ENCODE measurements at regions not wholly inside any gene's neighbourhood (a gene's known extent, or its start where the extent isn't known, plus 50 kb on each side); places are given as distances from the start of the nearest gene placed in this dataset.

DNA sequence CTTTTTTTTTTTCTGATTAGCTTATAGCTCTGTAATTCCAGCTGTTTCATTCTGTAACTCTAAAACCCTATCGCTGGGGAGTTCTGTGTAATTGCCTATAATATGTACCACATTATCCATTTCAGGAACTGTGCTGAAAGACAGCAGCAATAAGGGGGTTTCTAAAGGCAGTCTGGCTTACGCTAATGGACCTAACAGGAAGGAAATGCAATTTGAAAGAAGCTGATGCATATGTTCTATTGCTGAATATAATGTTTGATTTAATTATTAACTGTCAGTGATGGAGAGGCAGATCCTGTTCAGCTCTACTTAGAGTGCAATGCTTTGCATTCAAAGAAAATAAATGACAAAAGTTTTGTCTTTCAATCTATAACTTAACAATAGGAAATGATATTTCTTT lies 209.4 kb upstream of the SNX7 start:
- TF ChIP-seq NFIC (IDR thresholded peaks at IDR 0.05) = no peak
- no peak for TF ChIP-seq RAD21 (IDR thresholded peaks at IDR 0.05; ENCODE audit: low read depth)
- TF ChIP-seq CREB1 (IDR thresholded peaks at IDR 0.05; ENCODE audit: low read depth) = no peak
- TF ChIP-seq, protein P1, sequence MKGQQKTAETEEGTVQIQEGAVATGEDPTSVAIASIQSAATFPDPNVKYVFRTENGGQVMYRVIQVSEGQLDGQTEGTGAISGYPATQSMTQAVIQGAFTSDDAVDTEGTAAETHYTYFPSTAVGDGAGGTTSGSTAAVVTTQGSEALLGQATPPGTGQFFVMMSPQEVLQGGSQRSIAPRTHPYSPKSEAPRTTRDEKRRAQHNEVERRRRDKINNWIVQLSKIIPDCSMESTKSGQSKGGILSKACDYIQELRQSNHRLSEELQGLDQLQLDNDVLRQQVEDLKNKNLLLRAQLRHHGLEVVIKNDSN (IDR thresholded peaks at IDR 0.05) = no peak
- no peak for TF ChIP-seq YY1 (IDR thresholded peaks at IDR 0.05; ENCODE audit: low read depth)
- no peak for TF ChIP-seq FOXM1 (IDR thresholded peaks at IDR 0.05; ENCODE audit: borderline replicate concordance, low read depth)
- TF ChIP-seq TAF1 (IDR thresholded peaks at IDR 0.05; ENCODE audit: low read depth) = no peak

DNA sequence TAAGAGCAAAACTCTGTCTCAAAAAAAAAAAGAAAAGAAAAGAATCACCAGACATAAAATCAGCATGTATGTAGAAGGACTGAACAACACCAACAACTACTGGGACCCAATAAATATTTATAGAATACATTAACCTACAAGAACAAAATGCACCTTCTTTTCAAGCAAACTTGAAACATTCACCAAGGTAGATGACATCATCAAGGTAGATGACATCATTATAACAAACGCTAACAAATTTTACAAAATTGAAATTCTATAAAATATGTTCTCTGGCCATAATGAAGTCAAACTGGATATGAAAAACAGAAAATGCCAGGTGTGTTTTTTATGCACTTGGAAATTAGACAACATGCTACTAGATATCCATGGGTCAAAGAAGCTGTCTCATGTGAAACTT lies 220.2 kb upstream of the SNX7 start:
- no peak for TF ChIP-seq YY1 (IDR thresholded peaks at IDR 0.05; ENCODE audit: low read depth)
- TF ChIP-seq CEBPB (IDR thresholded peaks at IDR 0.05) = no peak
- TF ChIP-seq, protein P2, sequence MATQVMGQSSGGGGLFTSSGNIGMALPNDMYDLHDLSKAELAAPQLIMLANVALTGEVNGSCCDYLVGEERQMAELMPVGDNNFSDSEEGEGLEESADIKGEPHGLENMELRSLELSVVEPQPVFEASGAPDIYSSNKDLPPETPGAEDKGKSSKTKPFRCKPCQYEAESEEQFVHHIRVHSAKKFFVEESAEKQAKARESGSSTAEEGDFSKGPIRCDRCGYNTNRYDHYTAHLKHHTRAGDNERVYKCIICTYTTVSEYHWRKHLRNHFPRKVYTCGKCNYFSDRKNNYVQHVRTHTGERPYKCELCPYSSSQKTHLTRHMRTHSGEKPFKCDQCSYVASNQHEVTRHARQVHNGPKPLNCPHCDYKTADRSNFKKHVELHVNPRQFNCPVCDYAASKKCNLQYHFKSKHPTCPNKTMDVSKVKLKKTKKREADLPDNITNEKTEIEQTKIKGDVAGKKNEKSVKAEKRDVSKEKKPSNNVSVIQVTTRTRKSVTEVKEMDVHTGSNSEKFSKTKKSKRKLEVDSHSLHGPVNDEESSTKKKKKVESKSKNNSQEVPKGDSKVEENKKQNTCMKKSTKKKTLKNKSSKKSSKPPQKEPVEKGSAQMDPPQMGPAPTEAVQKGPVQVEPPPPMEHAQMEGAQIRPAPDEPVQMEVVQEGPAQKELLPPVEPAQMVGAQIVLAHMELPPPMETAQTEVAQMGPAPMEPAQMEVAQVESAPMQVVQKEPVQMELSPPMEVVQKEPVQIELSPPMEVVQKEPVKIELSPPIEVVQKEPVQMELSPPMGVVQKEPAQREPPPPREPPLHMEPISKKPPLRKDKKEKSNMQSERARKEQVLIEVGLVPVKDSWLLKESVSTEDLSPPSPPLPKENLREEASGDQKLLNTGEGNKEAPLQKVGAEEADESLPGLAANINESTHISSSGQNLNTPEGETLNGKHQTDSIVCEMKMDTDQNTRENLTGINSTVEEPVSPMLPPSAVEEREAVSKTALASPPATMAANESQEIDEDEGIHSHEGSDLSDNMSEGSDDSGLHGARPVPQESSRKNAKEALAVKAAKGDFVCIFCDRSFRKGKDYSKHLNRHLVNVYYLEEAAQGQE (IDR thresholded peaks at IDR 0.05; ENCODE audit: low read depth) = no peak

GRCh38 chr1:98439471-98439870 lies 222.1 kb upstream of the SNX7 start:
- TF ChIP-seq EP300 (IDR thresholded peaks at IDR 0.05; ENCODE audit: borderline replicate concordance) (no peak), TAF1 (IDR thresholded peaks at IDR 0.05; ENCODE audit: low read depth) (no peak), EGR1 (IDR thresholded peaks at IDR 0.05) (no peak)
- TF ChIP-seq, protein P2 (IDR thresholded peaks at IDR 0.05; ENCODE audit: low read depth) = no peak

DNA sequence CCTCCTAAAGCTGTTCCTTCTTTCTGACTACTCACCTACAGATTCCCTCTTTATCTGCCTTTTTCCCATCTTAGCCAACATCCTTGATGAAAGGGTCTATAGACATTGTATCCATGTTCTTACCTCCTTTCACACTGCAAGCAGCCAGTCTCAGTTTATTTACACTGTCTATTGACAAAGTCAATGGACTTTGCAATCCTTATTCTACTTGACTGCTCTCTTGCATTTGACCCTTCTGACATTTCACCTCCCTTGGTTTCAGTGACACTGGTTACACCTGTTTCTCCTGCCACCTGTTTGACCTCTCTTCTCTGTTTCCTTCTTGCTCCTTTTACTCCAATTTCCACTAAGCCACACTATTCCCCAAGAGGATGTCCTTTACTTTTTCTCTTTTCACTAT lies 224.0 kb upstream of the SNX7 start:
- TF ChIP-seq ZBTB7A (IDR thresholded peaks at IDR 0.05; ENCODE audit: low read depth) (no peak), RAD21 (IDR thresholded peaks at IDR 0.05; ENCODE audit: low read depth) (no peak), EP300 (IDR thresholded peaks at IDR 0.05; ENCODE audit: borderline replicate concordance) (no peak)

DNA sequence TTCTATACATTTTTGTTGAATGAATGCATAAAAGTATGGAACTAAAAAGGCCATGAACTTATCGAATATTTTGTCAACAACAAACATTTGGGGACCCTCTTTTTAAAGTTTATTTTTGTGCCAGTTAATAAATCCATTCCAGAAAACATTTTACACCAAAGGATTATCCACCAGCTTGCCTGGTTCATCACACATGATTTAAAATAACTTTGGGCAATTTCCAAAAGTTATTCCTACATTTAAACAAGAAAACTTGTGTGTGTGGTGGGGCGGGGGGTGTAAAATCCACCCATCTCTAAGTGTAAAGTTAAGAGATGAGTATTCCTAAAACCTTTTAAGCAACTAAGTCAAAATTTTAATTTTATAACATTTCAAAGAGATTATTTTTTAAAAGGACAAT lies 224.5 kb upstream of the SNX7 start:
- TF ChIP-seq, protein P1 (IDR thresholded peaks at IDR 0.05) = no peak
- TF ChIP-seq RAD21 (IDR thresholded peaks at IDR 0.05; ENCODE audit: low read depth) = no peak
- TF ChIP-seq NFIC (IDR thresholded peaks at IDR 0.05) = no peak
- no peak for TF ChIP-seq ZBTB7A (IDR thresholded peaks at IDR 0.05; ENCODE audit: low read depth)
- no peak for TF ChIP-seq CEBPB (IDR thresholded peaks at IDR 0.05)
- TF ChIP-seq, protein P2 (IDR thresholded peaks at IDR 0.05; ENCODE audit: low read depth) = no peak
- TF ChIP-seq CREB1 (IDR thresholded peaks at IDR 0.05; ENCODE audit: low read depth) = no peak
- TF ChIP-seq EGR1 (IDR thresholded peaks at IDR 0.05) = no peak
- no peak for TF ChIP-seq FOXM1 (IDR thresholded peaks at IDR 0.05; ENCODE audit: borderline replicate concordance, low read depth)
- no peak for TF ChIP-seq TEAD4 (IDR thresholded peaks at IDR 0.05)
- TF ChIP-seq MAX (IDR thresholded peaks at IDR 0.05) = no peak
- TF ChIP-seq EP300 (IDR thresholded peaks at IDR 0.05; ENCODE audit: borderline replicate concordance) = no peak
- no peak for TF ChIP-seq TAF1 (IDR thresholded peaks at IDR 0.05; ENCODE audit: low read depth)
- no peak for TF ChIP-seq YY1 (IDR thresholded peaks at IDR 0.05; ENCODE audit: low read depth)

- no peak for TF ChIP-seq CEBPB (IDR thresholded peaks at IDR 0.05)
- 0 out of 2 replicates have a peak, but pooled peaks have one; percentile 21 for TF ChIP-seq EGR1 (IDR thresholded peaks at IDR 0.05)
- TF ChIP-seq, protein P2 (IDR thresholded peaks at IDR 0.05; ENCODE audit: low read depth) = no peak
- no peak for TF ChIP-seq FOXM1 (IDR thresholded peaks at IDR 0.05; ENCODE audit: borderline replicate concordance, low read depth)
- TF ChIP-seq ZBTB7A (IDR thresholded peaks at IDR 0.05; ENCODE audit: low read depth) = no peak
- no peak for TF ChIP-seq TCF12 (IDR thresholded peaks at IDR 0.05; ENCODE audit: low read depth)
- no peak for TF ChIP-seq CREB1 (IDR thresholded peaks at IDR 0.05; ENCODE audit: low read depth)
- peak; percentile 23; the same call in 1 of the 2 replicates for TF ChIP-seq EP300 (IDR thresholded peaks at IDR 0.05; ENCODE audit: borderline replicate concordance)
- TF ChIP-seq RAD21 (IDR thresholded peaks at IDR 0.05; ENCODE audit: low read depth) = no peak; the same call in 1 of the 2 replicates
- peak; percentile 64 for TF ChIP-seq TEAD4 (IDR thresholded peaks at IDR 0.05)
- peak; percentile 74 for TF ChIP-seq NFIC (IDR thresholded peaks at IDR 0.05)
- TF ChIP-seq, protein P1 (IDR thresholded peaks at IDR 0.05) = no peak
- no peak for TF ChIP-seq MAX (IDR thresholded peaks at IDR 0.05)
- no peak for TF ChIP-seq TAF1 (IDR thresholded peaks at IDR 0.05; ENCODE audit: low read depth)
- no peak for TF ChIP-seq YY1 (IDR thresholded peaks at IDR 0.05; ENCODE audit: low read depth)
Measured at GRCh38 chr1:98429965-98430443, 231.5 kb upstream of the SNX7 start.

Data from Ishikawa (cell line).